Retinal pigment epithelial cell (primary cell): ENCODE measurements at regions not wholly inside any gene's neighbourhood (a gene's known extent, or its start where the extent isn't known, plus 50 kb on each side); places are given as distances from the start of the nearest gene placed in this dataset.

Experiments
- DNase-seq: peaks from one replicate; pipeline ENCODE4 v3.0.0-alpha.2; 2010; ENCODE audit warnings: low read depth
- H3K4me3 ChIP-seq: 2 replicates; pipeline ENCODE4 v1.5.1; 2011; ENCODE audit warnings: mild to moderate bottlenecking, low read length, control low read depth, moderate library complexity
- TF ChIP-seq, protein P1 (sequence below): conservative IDR thresholded peaks from 2 replicates; pipeline ENCODE4 v1.5.1; 2011; ENCODE audit warnings: low read depth, low read length, control low read depth, inconsistent platforms

DNA sequence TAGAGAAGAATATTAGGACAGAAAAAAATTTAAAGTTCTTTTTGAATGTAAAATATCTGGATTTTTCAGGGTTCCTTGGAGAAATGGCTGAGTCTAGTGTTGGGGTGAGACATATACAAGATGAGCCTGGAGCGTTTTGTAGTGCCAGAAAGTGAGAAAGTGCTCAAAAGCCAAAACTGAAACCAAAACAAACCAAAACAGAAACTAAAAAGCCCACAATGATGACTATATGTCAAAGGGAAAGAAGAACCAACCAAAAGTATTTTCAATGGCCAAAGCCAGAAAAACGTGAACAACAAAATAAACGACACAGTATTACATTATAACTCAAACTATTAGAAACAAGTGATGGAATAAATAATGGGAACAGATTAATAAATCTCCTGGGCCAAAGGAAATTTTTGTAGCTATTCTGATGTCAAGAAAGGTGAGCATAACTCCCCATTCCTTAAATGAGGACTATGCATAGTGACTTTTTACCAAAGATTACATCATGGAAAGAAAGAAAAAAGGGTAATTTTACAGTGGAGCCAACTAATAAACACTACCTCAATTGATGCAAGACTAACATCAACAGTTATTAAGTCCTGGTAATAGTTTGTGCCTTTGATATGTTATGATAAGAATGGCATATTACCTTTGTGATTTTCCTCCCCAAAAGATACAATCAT lies 1137.6 kb downstream of the C4orf33 start:
- DNase-seq, result no peak
- no peak overlapping the region for H3K4me3 ChIP-seq
- TF ChIP-seq, protein P1, sequence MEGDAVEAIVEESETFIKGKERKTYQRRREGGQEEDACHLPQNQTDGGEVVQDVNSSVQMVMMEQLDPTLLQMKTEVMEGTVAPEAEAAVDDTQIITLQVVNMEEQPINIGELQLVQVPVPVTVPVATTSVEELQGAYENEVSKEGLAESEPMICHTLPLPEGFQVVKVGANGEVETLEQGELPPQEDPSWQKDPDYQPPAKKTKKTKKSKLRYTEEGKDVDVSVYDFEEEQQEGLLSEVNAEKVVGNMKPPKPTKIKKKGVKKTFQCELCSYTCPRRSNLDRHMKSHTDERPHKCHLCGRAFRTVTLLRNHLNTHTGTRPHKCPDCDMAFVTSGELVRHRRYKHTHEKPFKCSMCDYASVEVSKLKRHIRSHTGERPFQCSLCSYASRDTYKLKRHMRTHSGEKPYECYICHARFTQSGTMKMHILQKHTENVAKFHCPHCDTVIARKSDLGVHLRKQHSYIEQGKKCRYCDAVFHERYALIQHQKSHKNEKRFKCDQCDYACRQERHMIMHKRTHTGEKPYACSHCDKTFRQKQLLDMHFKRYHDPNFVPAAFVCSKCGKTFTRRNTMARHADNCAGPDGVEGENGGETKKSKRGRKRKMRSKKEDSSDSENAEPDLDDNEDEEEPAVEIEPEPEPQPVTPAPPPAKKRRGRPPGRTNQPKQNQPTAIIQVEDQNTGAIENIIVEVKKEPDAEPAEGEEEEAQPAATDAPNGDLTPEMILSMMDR, result no peak

GRCh38 chr4:130238121-130238520 lies 1142.2 kb downstream of the C4orf33 start:
- TF ChIP-seq, protein P1, result no peak
- H3K4me3 ChIP-seq, result no peak overlapping the region
- no peak for DNase-seq

- no peak overlapping the region for H3K4me3 ChIP-seq
- TF ChIP-seq, protein P1, result no peak
- no peak for DNase-seq
Observed at GRCh38 chr4:130249002-130249401, 1153.0 kb downstream of the C4orf33 start.

GRCh38 chr4:130257271-130257670 lies 1161.3 kb downstream of the C4orf33 start:
- peak; percentile 34 for DNase-seq
- TF ChIP-seq, protein P1, result peak; percentile 8
- H3K4me3 ChIP-seq, result no peak overlapping the region

DNA sequence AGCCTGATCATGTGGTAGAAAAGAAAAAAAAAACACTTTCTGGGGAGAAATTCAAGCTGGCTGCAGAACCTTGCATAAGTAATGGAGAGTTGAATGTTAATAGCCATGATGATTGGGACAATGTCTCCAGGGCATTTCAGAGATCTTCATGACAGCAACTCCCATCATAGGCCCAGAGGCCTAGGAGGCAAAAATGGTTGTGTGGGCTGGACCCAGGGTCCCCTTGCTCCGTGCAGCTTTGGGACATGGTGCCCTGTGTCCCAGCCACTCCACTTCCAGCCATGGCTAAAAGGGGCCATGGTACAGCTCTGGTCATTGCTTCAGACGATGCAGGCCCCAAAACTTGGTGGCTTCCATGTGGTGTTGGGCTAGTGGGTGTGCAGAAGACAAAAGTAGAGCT lies 1170.9 kb downstream of the C4orf33 start:
- no peak for DNase-seq
- H3K4me3 ChIP-seq, result no peak overlapping the region
- TF ChIP-seq, protein P1, result no peak

- TF ChIP-seq, protein P1, result no peak
- DNase-seq, result peak; percentile 24
Observed at GRCh38 chr4:130288576-130288975, 1192.6 kb downstream of the C4orf33 start.

GRCh38 chr4:130293692-130294091 lies 1197.7 kb downstream of the C4orf33 start:
- H3K4me3 ChIP-seq, result no peak overlapping the region
- TF ChIP-seq, protein P1, result no peak
- DNase-seq, result no peak

More at GRCh38 chr4:130288576-130288975, 1192.6 kb downstream of the C4orf33 start:
- H3K4me3 ChIP-seq, result no peak overlapping the region
